22Rv1 (cell line): ENCODE measurements at regions not wholly inside any gene's neighbourhood (a gene's known extent, or its start where the extent isn't known, plus 50 kb on each side); places are given as distances from the start of the nearest gene placed in this dataset.

Source experiments
- CTCF ChIP-seq: fragments of 450-650 bp; IDR thresholded peaks from 2 replicates; pipeline ENCODE4 v1.5.1; 2017; ENCODE audit warnings: mild to moderate bottlenecking
- ZFX ChIP-seq: fragments of 450-650 bp; IDR thresholded peaks from 2 replicates; pipeline ENCODE4 v1.6.1; 2017; ENCODE audit warnings: antibody characterized with exemption, borderline replicate concordance

GRCh38 chr18:42474577-42474976 is 519.5 kb downstream of the PIK3C3 start:
- TF ChIP-seq CTCF (no peak), ZFX (no peak)
